NCI-H187 (cell line): ENCODE measurements at regions not wholly inside any gene's neighbourhood (a gene's known extent, or its start where the extent isn't known, plus 50 kb on each side); places are given as distances from the start of the nearest gene placed in this dataset.

Experiments used
- DNase-seq, 2 experiments: peaks; one replicate each; lab custom pipeline; 2025; lab: John Stamatoyannopoulos, UW

DNA sequence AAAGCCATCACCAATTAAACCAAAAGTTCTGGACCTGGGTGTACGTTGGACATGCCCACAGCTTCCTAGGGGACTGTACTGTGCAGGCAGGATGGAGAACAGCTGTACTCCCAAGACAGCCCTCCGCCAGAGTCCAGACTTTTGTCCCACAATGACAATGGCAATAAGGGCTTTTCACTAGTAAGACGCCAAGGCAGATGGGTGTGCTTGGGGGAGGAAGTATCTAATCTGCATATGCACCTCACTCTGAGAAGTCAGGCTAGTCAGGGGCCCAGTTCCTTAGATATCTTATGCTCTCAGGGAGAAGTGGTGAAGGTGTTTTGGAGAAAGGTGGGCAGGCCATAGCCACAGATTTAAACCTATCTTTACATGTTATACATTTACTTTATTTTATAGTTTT is 85.1 kb upstream of the USP47 start:
- no peak for DNase-seq

- DNase-seq: no peak
Observed at GRCh38 chr11:11755871-11756270, 85.9 kb upstream of the USP47 start.

DNA sequence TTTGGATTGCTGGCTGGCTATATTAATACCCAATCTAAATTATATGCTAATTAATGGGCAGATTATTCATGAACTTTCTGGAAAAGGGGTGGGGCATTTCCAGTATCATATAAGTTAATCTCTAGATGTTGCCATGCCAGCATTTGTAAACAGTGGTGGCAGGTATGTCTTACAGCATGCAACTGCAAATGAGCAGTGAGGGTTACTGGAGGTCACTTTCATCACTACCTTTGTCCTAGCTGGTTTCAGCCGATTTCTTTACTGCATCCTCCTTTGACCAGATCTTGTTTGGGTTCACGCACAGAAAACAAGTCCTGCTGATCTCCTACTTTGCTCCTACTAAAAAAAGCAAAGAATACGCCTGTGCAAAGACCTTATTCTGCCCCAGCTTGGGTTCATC is 89.1 kb upstream of the USP47 start:
- no peak for DNase-seq

- no peak for DNase-seq
Observed at GRCh38 chr11:11750017-11750878, 91.5 kb upstream of the USP47 start.

DNA sequence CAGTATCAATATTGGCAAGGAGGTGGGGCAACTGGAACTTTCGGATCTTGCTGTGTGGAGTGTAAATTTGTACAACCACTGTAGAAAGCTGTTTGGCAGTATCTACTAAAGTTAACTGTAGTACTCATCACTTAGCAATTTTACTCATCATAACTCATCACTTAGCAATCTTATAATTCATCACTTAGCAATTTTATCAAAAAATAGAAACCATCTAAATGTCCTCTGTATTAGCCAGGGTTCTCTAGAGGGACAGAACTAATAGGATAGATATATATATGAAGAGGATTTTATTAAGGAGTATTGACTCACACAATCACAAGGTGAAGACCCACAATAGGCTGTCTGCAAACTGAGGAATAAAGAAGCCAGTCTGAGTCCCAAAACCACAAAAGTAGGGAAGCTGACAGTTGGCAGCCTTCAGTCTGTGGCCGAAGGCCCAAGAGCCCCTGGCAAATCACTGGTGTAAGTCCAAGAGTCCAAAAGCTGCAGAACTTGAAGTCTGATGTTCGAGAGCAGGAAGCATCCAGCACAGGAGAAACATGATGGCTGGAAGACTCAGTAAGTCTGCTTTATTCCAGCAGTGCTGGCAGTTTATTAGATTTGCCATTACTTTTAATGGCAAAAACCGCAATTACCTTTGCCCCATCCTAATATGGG is 92.9 kb upstream of the USP47 start:
- DNase-seq: no peak

DNA sequence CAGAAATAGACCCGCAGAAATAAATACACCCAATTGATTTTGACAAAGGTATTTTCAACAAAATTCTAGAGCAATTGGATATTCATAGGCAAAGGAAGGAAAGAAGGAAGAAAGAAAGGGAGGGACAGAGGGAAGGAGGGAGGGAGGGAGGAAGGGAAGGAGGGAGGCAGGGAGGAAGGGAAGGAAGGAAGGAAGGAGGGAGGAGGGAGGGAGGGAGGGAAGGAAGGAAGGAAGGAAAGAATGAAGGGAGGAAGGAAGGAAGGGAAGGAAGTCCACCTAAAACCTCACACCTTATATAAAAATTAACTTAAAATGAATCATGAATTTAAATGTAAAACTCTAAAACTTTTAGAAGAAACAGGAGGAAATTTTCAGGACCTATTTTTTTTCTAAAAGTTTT is 94.2 kb upstream of the USP47 start:
- DNase-seq: no peak

DNA sequence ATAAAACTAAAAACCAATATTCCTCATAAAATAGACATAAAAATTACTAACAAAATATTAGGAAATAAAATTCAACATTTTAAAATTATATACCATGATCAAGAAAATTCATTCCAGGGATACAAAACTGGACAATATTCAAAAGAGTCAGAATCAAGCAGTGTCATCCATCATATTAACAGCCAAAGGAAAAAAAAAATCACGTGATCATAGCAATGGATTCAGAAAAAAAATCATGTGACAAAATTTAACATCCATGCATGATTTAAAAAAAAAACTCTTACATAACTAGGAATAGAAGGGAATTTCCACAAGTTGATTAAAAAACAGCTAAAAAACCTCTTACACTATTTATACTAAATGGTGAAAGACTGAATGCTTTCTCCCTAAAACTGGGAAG is 95.3 kb upstream of the USP47 start:
- no peak for DNase-seq

DNA sequence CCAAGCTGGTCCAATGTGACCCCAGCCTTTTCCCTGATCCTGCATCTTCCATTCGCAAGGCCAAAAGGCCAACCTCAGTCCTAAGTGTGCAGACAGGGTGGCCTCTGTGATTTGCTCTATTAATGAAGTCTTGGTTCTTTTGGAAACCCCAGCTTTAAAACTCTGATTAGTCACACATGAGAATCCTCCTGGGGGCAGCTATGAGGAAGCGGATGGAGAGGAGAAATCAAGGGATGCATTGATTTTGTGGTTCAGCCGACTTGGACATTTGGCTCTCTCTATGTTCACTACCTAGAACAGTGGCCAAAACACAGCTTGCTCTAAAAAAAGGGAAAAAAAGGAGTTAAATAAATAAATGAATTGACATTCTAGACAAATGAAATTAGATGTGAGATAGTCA is 98.6 kb upstream of the USP47 start:
- DNase-seq: no peak

DNA sequence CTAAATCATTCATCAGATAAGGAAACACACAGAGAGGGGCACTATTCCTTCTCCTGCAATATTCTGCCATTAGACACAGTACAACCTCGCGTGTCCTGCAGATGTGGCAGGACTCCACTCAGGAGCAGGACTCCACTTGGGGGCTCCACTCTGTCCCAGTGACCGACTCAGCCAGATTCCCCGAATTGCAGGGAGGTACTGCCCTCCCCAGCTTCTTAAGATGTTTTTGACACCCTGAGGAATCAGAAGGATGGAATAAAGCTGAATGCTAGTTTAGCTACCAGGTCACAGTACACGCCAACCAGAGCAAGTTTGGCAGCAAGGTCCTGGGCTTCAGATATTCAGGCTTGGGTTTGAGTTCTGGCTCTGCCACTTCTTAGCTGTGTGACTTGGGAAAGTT is 99.3 kb upstream of the USP47 start:
- DNase-seq: no peak

GRCh38 chr11:11740836-11741235 is 100.9 kb upstream of the USP47 start:
- DNase-seq: no peak

GRCh38 chr11:11740073-11740702 is 101.6 kb upstream of the USP47 start:
- DNase-seq: no peak

GRCh38 chr11:11738370-11738769 is 103.4 kb upstream of the USP47 start:
- no peak for DNase-seq

- no peak for DNase-seq
Observed at GRCh38 chr11:11735586-11735985, 106.2 kb upstream of the USP47 start.

- DNase-seq: no peak
Observed at GRCh38 chr11:11733246-11733747, 108.5 kb upstream of the USP47 start.

DNA sequence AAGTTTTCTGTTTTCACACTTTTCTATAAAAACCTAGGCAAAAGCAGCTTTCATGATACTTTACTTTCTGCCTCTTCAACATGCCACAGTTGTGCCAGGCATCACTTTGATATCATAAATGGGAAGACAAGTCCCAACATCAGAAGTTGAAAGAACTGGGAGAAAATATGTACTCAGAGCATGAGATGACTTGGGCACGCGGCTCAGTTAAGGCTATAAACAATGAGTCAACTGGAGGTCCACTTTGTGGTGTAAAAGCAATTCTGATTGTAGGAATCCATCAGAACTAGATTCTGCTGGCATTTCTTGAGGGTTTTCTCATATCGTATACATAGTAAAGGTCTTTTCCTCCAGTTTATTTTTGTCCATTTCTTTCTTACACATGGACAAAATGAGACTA is 109.7 kb upstream of the USP47 start:
- DNase-seq: no peak

DNA sequence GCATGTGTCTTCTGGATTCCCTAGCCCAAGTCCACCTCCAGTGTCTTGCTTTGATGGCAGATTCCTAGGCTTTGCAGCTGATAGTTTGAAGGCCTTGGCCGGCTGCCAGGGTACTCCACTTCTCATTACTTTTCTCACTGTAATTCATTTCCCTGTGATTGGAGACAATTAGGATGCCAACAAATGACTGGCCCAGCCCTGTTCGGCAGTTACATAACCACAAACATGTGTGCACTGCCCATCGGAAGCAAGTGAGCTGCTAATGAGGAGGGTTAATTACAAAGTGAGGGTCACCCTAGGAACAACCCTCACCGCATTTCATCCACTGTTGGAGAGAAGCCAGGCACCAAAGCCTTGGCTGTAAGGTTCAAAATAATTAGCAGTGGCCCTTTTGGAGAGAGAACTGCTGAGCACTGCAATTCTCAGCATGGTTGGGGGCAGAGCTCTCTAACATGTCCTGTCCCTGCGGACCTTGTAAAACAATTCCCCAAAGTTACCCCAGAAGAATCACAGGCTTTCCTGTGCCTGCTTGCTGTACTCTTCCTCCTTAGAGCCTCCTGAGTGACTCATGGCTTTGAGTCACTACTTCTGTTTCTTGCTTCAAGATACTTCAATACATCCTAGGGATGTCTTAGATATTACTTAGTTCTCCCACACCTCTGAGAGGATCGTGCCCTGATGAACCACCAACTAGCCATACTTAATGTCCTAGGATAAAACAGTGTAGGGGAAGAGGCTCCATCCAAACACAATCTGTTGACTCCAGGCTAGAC is 109.7 kb upstream of the GALNT18 start:
- peak; percentile 32 to 34 for DNase-seq

DNA sequence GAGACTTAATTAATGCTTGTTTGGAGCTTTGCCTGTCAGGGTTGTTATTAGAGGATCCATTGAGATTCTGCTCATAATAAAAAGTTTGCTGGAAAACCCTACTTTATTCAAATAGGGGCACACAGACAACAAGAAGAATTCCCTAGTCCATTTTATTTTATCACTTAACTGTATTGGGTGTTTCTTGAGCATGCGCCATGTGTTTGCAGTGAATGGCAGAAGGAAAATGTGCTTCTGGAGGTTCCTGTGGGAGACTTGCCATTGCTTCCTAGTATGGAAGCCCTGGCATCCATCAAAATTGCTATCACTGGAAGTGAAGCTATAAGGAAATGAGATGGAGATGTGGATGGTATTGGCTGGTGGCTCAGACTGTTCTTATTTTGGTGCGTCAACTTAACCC is 106.6 kb upstream of the GALNT18 start:
- no peak for DNase-seq

DNA sequence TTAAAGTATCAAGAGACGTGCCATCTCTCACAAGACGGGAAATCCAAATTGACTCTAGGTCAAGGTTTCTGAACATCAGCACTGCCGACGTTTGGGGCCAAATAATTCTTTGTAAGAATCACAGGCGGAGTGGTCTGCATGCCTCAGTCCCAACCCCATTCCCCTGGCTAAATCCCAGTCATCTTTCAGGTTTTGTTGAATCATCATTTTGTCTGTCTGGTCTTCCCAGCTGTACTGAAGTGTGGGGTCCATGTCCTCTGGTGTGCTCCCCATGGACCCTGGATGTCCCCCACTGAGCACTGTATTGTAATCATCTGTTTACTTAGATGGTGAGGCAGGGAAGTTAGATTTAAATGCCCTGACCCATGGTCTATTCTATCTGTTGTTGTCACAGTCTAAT is 103.6 kb upstream of the GALNT18 start:
- no peak for DNase-seq

DNA sequence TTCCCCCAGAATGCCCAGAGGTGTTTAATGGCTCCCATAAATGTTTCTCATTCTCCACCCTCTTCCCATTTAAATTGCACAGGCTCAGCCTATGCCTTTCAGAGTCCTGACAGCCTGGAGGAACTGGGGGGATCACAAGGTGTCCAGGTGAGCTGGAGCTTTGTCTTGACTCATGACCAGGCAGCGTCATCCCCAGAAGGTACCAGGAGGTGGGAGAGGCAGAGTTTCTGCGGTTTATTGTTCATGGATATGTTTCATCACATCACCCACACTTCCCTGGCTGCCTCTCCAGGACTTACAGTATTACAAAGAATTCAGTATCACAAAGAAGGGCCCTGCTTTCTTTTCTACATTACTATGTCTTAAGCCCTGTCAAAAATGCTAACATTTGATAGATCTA is 103.2 kb upstream of the GALNT18 start:
- no peak for DNase-seq

- no peak for DNase-seq
Observed at GRCh38 chr11:11722861-11723260, 101.1 kb upstream of the GALNT18 start.

GRCh38 chr11:11722246-11722645 is 100.4 kb upstream of the GALNT18 start:
- DNase-seq: no peak

- no peak for DNase-seq
Observed at GRCh38 chr11:11718511-11718910, 96.7 kb upstream of the GALNT18 start.
